ENCODE measurements at regions not wholly inside any gene's neighbourhood (a gene's known extent, or its start where the extent isn't known, plus 50 kb on each side); places are given as distances from the start of the nearest gene placed in this dataset.

DNA sequence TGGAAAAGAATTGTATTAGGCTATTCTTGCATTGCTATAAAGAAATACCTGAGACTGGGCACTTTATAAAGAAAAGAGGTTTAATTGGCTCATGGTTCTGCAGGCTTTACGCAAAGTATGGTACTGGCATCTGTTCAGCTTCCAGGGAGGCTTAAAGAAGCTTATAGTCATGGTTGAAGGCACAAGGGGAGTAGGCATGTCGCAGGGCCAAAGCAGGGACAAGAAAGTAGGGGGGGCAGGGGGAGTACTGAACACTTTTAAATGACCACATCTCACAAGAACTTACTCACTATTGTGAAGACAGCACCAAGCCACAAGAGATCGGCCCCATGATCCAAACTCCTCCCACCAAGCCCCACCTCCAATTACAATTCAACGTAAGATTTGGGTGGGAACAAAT, 152.5 kb upstream of the PHF14 start:
- DNase-seq, result no peak

DNA sequence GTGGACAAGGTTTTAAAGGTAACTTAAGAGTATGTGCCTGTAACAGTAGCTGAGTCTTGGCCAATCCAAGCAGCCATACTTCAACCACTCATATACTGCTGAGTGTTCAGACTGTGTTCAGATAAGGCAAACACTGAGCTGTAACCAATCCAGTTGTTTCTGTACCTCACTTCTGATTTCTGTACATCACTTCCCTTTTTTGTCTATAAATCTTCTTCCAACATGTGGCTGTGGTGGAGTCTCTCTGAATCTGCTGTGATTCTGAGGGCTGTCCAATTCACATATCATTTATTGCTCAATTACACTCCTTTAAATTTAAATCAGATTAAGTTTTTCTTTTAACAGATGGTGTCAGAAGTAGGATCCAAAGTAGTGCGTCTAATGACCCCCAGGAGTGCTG, 149.5 kb upstream of the PHF14 start:
- DNase-seq, result no peak

DNA sequence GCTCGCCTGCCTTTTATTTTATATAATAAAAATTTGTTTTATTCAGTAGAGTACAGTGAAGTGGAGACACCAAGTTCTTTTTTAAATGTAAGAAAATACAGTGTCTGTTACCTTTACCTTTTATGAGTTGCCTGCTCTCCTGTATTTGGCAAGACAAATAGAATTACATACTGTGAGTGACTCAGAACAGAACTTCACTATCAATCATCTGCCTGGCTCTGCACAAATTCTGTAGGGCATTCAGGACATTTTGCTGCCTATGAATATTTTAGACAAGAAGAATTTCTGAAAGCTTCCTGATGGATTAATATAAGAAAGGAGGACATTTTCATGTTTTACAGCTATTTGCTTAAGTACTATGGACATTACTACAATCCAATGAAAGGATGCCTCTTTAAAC, 135.4 kb upstream of the PHF14 start:
- no peak for DNase-seq

DNA sequence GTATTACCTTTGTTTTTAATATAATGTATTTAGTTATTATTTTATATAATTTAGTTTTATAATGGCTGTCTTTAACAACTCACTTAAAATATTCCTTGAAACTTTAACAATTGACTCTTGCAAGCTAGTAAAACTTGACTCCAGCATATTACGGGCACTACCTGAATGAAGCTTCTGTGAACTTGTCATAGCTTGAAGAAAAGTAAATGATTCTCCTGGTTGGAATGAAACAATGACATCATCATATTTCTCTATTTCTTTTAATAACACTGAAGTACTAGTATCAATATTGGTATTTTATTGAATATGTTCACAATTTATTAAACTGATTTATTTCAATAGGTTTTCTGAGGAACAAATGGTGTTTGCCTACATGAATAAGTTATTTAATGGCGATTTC, 128.4 kb upstream of the PHF14 start:
- no peak for DNase-seq

DNA sequence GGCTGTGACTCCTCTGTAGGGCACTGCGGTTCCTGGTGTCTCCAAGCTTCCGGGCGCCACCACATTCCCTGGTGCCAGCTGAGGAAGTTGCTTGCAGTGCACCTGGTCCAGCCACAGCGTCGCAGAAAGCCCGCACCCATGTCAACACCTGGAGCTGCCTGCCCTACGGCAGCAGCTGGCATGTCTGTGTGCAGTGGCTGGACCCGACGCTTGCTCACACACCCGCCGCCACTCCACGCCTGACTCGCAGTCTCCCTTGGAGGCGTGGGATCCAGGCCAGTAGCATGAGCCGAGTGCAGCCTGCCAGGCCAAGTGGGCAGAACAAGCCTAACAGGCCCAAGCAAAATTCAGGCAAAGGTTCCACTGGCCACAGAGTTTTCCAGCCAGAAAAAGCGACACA, 118.1 kb upstream of the PHF14 start:
- DNase-seq, result no peak

DNA sequence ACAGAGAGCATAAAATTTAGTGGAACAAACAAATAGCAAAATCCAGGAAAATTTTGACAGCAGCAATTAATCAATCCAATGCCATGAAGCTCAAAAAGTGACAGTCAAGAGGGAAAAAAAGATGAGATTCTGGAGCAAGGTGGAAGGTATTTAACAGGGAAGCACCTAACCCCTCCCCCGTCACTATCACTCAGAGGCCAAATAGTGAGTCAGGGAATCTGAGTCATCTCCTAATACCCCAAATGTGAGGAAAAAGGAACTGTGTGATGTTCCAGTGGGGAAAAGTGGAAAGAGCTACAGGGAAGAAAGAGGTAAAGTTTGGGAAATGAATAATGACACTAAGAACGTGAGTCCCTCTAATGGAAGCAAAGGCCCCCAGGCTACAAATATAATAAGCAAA, 113.2 kb upstream of the PHF14 start:
- no peak for DNase-seq

DNA sequence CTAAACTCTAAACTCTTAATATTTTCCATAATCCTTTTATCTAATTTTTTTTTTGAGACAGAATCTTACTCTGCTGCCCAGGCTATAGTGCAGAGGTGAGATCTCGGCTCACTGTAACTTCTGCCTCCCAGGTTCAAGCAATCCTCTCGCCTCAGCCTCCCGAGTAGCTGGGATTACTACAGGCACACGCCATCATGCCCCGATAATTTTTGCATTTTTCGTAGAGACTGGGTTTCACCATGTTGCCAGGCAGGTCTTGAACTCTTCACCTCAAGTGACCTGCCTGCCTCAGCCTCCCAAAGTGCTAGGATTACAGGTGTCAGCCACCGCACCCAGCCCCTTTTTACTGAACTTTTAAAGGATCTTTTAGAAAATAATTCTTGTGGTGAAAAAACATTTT, 110.2 kb upstream of the PHF14 start:
- DNase-seq, result no peak

DNA sequence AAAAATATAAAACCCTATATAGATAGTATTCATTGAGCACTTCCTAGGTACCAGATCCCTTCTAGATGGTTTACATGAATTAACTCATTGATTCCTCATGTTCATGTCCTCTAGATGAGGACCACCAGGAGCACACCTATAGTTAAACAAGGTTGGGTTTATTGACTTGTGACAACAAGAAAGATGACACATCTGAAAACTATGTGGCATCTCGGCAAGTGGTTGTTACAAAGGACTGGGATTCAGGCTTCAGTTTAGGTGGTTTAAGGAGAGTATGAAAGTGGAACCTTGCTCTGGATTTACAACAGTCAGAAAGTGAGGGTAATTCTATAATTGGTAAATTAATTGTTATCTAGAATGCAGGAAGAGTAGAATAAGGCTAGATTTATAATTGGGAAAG, 99.0 kb upstream of the PHF14 start:
- no peak for DNase-seq

DNA sequence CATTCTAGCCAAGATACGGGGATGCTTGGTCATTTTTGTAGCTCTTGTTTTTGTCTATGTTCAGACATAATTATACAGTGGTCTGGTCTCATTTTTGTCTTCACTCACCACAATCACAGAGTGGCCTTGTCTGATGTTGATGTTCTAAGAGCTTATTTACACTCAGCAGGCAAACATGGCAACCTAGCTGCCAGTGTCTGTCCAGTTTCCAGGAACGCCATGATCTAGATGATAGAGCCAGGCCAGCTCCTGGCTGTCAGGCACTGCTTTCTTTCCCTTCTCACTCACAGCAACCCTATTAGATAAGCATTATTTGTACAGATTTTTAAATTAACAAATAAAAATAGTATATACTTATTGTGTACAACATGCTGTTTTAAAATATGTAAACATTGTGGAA, 98.6 kb upstream of the PHF14 start:
- DNase-seq, result no peak

DNA sequence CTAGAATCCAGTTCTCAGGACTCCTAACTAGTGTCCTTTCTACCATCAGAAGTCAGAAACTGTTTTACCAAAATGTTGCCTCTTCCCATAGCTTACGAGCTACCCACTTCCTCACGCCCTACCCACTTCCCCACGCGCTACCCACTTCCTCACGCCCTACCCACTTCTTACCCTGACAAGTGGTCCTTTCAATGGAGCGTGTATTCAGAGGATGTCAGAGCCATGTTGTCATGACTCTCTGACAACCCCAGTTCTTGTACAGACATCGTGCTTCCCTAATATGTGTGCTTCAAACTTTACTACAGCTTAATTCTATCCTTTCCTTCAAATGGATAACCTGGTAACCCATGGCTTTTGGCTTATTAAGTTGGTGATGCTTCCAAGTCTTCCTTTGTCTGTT, 84.8 kb upstream of the PHF14 start:
- DNase-seq, result peak; percentile 26

DNA sequence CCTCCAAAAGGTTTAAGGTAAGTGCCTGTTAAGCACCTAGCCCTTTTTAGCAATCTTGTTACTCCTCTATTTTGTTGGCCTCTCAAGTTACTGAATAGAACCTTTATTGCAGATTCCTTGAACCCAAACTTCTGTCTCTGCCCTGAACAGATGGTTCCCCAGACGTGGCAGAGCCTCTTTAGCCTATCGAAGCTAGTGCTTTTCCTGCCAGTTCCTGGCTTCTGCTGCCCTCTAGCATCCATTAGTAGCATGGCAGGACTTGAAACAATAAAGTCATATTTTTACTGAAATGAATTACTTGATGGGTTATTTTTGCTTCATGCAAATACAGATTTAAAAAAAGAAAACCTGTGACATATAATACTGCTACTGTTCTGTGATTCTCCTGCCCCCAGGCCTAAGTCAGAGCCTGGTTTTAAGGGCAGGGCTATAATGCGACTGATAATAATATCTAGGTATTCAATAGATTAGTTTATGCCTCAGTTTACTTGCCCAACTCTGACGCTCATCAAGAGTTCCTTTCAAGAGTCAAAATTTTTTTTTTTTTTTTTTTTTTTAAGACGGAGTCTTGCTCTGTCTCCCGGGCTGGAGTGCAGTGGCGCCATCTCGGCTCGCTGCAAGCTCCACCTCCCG, 84.3 kb upstream of the PHF14 start:
- DNase-seq, result peak; percentile 49

DNA sequence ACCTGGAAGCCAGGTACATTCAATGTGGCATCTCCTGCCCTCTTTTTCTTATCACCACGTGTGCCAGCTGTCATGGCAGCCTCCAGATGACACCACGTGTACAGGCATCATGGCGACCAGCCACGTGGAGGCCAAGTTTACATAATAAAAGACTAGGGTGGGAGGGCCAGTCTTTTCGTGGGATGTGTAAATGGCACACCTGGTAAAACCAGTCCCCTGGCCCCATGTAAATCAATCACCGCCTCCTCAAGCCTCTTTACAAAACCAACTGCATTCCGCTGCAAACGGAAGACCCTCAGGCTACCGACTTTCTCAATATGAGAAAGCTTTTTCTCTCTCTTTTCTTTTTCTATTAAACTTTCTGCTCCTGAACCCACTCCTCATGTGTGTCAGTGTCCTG, 65.1 kb upstream of the PHF14 start:
- no peak for DNase-seq

DNA sequence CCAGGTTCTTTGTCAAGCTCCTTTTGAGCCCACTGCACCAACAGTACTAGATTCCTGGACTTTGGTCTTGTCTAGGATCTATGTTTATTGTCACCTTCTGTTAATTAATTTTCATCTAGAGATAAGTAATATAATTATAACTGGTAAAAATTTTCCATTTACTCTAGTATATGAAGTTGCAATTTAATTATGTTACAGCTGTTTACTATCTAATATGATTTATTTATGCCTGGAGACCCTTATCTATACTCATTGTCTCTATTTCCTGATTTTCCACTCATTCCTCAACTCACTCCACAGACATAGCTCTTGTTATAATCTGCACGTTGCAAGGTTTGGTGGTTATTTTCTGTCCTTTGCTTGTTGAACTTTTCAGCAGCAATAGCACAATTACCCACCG, 63.2 kb upstream of the PHF14 start:
- no peak for DNase-seq

DNA sequence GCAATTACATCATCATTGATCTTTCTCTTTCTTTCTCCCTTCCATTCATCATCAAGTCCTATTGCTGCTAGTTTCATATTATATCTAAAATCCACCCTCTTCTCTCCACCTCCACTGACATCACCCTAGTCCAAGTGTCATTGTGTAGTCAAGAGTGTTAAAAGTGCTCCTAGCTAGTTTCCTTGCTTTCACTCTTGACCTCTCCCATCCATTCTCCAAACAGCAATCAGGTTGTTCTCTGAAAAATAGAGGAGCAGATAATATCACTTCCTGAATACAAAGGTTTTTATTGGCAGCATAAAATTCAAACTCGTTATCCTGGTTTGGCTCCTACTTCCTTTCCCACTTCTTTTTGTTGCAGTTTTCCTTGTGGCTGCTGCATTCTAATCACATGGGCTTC, 61.6 kb upstream of the PHF14 start:
- no peak for DNase-seq

DNA sequence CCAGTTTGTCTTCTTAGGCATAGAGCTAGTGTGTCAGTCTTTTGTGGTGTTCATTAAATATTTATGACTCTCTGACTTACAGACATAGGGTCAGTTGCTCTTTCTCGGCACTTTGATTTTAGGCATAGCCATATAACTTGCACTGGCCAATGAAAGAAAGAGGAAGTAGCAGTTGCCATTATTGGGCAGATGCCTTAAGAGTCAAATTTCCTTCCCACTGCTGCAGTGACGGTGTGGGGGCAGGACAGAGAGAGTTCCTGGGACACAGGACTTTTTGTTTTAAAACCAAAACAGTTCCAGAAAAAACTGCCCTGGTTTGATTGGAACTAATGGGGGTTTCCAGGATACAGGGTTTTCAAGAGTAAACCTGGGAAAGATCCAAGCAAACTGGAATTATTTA, 60.2 kb upstream of the PHF14 start:
- DNase-seq, result no peak

DNA sequence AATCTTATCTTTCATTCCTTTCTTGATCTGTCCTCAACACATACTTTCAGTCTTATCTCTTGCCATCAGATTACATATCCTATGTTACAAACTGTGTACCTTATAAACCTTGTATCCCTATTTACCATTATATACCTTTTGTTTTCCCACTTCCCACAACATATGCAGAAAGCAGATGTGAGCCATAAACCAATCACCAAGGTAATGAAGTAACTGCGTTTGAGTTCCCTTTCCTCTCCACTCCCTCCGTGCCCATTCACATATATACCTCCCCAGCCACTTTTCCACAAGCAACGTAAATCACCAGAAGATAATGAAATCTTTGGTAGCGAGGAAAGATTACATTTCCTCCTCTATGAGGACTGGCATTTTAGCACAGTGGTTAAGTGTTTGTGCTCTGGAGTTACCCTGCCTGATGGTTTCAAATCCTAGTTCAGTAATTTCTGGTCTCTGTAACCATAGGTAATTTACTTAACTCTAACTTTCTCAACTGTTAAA, 55.5 kb upstream of the PHF14 start:
- DNase-seq, result no peak

DNA sequence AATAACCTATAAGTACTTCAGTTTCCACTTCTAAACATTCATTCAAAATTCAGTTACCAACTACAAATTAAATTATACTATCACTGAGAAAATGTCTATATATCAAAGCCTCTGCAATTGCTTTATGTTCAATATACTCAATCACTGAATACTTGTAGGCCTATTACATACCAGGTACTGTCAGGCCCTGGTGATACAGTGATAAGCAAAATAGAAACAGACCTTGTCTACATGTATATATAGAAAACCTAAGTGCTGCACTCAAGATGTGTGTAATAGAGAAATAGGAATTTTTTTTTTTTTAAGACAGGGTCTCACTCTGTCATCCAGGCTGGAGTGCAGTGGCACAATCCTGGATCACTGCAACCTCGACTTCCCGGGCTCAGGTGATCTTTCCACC, 53.7 kb upstream of the PHF14 start:
- DNase-seq, result no peak

Data from CD4-positive, alpha-beta T cell treated with Interleukin-12 subunit alpha and Interleukin-12 subunit beta, for 1 hour (primary cell).